ENCODE measurements at regions not wholly inside any gene's neighbourhood (a gene's known extent, or its start where the extent isn't known, plus 50 kb on each side); places are given as distances from the start of the nearest gene placed in this dataset.

- DNase-seq: no peak
Measured at GRCh38 chr9:87211669-87212068, 264.4 kb upstream of the GAS1 start.

GRCh38 chr9:87212605-87213021 is 265.3 kb upstream of the GAS1 start:
- DNase-seq: no peak

GRCh38 chr9:87213948-87214347 is 266.6 kb upstream of the GAS1 start:
- no peak for DNase-seq

- no peak for DNase-seq
Measured at GRCh38 chr9:87214991-87215390, 267.7 kb upstream of the GAS1 start.

GRCh38 chr9:87216036-87216435 is 268.7 kb upstream of the GAS1 start:
- no peak for DNase-seq

GRCh38 chr9:87216897-87217455 is 269.7 kb upstream of the GAS1 start:
- no peak for DNase-seq

- no peak for DNase-seq
Measured at GRCh38 chr9:87223392-87224246, 274.0 kb upstream of the DAPK1 start.

GRCh38 chr9:87226896-87227295 is 270.8 kb upstream of the DAPK1 start:
- no peak for DNase-seq

GRCh38 chr9:87227456-87227855 is 270.2 kb upstream of the DAPK1 start:
- DNase-seq: no peak

- no peak for DNase-seq
Measured at GRCh38 chr9:87229108-87229507, 268.6 kb upstream of the DAPK1 start.

- DNase-seq: no peak
Measured at GRCh38 chr9:87233431-87233830, 264.2 kb upstream of the DAPK1 start.

- DNase-seq: no peak
Measured at GRCh38 chr9:87233899-87234455, 263.7 kb upstream of the DAPK1 start.

- no peak for DNase-seq
Measured at GRCh38 chr9:87234854-87235253, 262.8 kb upstream of the DAPK1 start.

- DNase-seq: no peak
Measured at GRCh38 chr9:87236546-87236945, 261.1 kb upstream of the DAPK1 start.

GRCh38 chr9:87237336-87237735 is 260.3 kb upstream of the DAPK1 start:
- DNase-seq: no peak

- no peak for DNase-seq
Measured at GRCh38 chr9:87238545-87238944, 259.1 kb upstream of the DAPK1 start.

GRCh38 chr9:87239312-87239711 is 258.4 kb upstream of the DAPK1 start:
- no peak for DNase-seq

- DNase-seq: no peak
Measured at GRCh38 chr9:87243602-87244001, 254.1 kb upstream of the DAPK1 start.

- DNase-seq: no peak
Measured at GRCh38 chr9:87245271-87245670, 252.4 kb upstream of the DAPK1 start.

GRCh38 chr9:87247097-87247496 is 250.6 kb upstream of the DAPK1 start:
- DNase-seq: no peak

GRCh38 chr9:87249029-87249428 is 248.6 kb upstream of the DAPK1 start:
- no peak for DNase-seq

GRCh38 chr9:87250205-87250604 is 247.5 kb upstream of the DAPK1 start:
- DNase-seq: no peak

GRCh38 chr9:87255431-87256155 is 242.1 kb upstream of the DAPK1 start:
- DNase-seq: no peak

- no peak for DNase-seq
Measured at GRCh38 chr9:87256973-87257372, 240.7 kb upstream of the DAPK1 start.
